K562 (cell line): ENCODE measurements at regions not wholly inside any gene's neighbourhood (a gene's known extent, or its start where the extent isn't known, plus 50 kb on each side); places are given as distances from the start of the nearest gene placed in this dataset.

Experiments
- ATAC-seq: fragments of 200-7000 bp; cut with Tn5 transposase; 3 replicates; pipeline ENCODE4 v1.9.1; 2020; ENCODE audit warnings: moderate library complexity
- BruUV-seq: library from RNA; stranded (reverse); fragments of 400-500 nt; replicated peaks from 2 replicates; lab custom pipeline; 2021; lab: Mats Ljungman, UMichigan
- CTCF ChIA-PET: fragments of 300-600 bp; formaldehyde crosslinking; extraction: SDS; loops from one replicate; lab custom pipeline; 2021; ENCODE audit warnings: low intra/inter-chr PET ratio; lab: Yijun Ruan, JAX
- POLR2A ChIA-PET: fragments of 300-600, 350-650 bp; sonication (Branson Sonifier 250); formaldehyde crosslinking; extraction: SDS; loops from one replicate; lab custom pipeline; 2021; ENCODE audit warnings: antibody characterized with exemption, inconsistent platforms; lab: Yijun Ruan, JAX
- DNase-seq, 4 experiments: peaks; one replicate each; pipeline versions ENCODE4 v3.0.0 to v3.0.0-alpha.2; 2011 to 2018; ENCODE audit warnings: low spot score in 3 of 4, mixed read lengths in 3 of 4; ENCODE audit errors: extremely low read depth in 1 of 4
- FAIRE-seq: peaks from 2 replicates; lab custom pipeline; 2011; peaks lifted over from hg19 to GRCh38; lab: Jason Lieb, UNC
- H2AFZ ChIP-seq: 2 replicates; pipeline ENCODE4 v1.6.0; 2011; ENCODE audit warnings: low read depth, low read length, control low read depth, inconsistent platforms
- H3K27ac ChIP-seq: fragments of 200-600 bp; 3 replicates; pipeline ENCODE4 v1.8.0; 2011; ENCODE audit warnings: low read depth, mild to moderate bottlenecking, control low read depth, inconsistent platforms, low read length, moderate library complexity, mixed read lengths; ENCODE audit errors: extremely low read depth
- H3K27me3 ChIP-seq, 2 experiments: fragments of 300-600 bp in 1 of 2; 2 replicates in 1 of 2; 3 replicates in 1 of 2; pipeline versions ENCODE4 v1.6.0 to v1.8.0; 2011; ENCODE audit warnings: inconsistent platforms in 2 of 2, low read length in 2 of 2, mild to moderate bottlenecking in 1 of 2, mixed read lengths in 1 of 2, moderate library complexity in 1 of 2; ENCODE audit not compliant: control insufficient read depth in 2 of 2, insufficient read depth in 2 of 2
- H3K36me3 ChIP-seq: fragments of 300-600 bp; 3 replicates; pipeline ENCODE4 v1.8.0; 2011; ENCODE audit warnings: mild to moderate bottlenecking, low read length, inconsistent platforms; ENCODE audit not compliant: control insufficient read depth, insufficient read depth
- H3K4me1 ChIP-seq, 2 experiments: fragments of 200-600 bp in 1 of 2; replicated peaks in 1 of 2; 2 replicates in 1 of 2; 3 replicates in 1 of 2; pipeline versions ENCODE4 v1.5.1 to v1.8.0; 2011; ENCODE audit warnings: inconsistent platforms in 2 of 2, low read length in 2 of 2, mild to moderate bottlenecking in 1 of 2, mixed read lengths in 1 of 2, moderate library complexity in 1 of 2; ENCODE audit not compliant: control insufficient read depth in 2 of 2, insufficient read depth in 2 of 2
- H3K4me2 ChIP-seq: 2 replicates; pipeline ENCODE4 v1.6.1; 2011; ENCODE audit warnings: low read length, control low read depth, inconsistent platforms, mixed read lengths; ENCODE audit not compliant: insufficient read depth
- H3K4me3 ChIP-seq: fragments of 200-600 bp; sonication (generic), shearing (Covaris generic); 2 replicates; pipeline ENCODE4 v1.5.1; 2016; ENCODE audit warnings: control low read depth, inconsistent platforms
- H3K79me2 ChIP-seq: fragments of 200-600 bp; 3 replicates; pipeline ENCODE4 v1.8.0; 2011; ENCODE audit warnings: low read length, inconsistent platforms; ENCODE audit not compliant: control insufficient read depth, insufficient read depth
- H3K9ac ChIP-seq, 2 experiments: 2 replicates each; pipeline versions ENCODE4 v1.6.0 to v1.6.1; 2011; ENCODE audit warnings: low read depth in 2 of 2, low read length in 2 of 2, control low read depth in 1 of 2, inconsistent platforms in 1 of 2, mild to moderate bottlenecking in 1 of 2, mixed read lengths in 1 of 2; ENCODE audit not compliant: insufficient read depth in 1 of 2
- H3K9me1 ChIP-seq: one replicate; pipeline ENCODE4 v1.6.0; 2011; ENCODE audit warnings: inconsistent platforms, mild to moderate bottlenecking, low read length, moderate library complexity; ENCODE audit not compliant: control insufficient read depth, insufficient read depth
- H3K9me3 ChIP-seq: replicated peaks from 2 replicates; pipeline ENCODE4 v1.5.1; 2011; ENCODE audit warnings: low read depth, low read length, inconsistent platforms; ENCODE audit not compliant: control insufficient read depth, insufficient read depth
- H4K20me1 ChIP-seq: replicated peaks from 2 replicates; pipeline ENCODE4 v1.6.1; 2011; ENCODE audit warnings: low read length, inconsistent platforms, mixed read lengths; ENCODE audit not compliant: control insufficient read depth, insufficient read depth
- ATF4 ChIP-seq: fragments of 450-650 bp; formaldehyde crosslinking; IDR thresholded peaks from 2 replicates; pipeline ENCODE4 v1.4.0; 2022; ENCODE audit warnings: mild to moderate bottlenecking, moderate library complexity
- CBX5 ChIP-seq: IDR thresholded peaks from 2 replicates; pipeline ENCODE4 v1.6.1; 2014; ENCODE audit warnings: low read depth, borderline replicate concordance
- CEBPG ChIP-seq, 3 experiments: fragments of 200-800 bp in 1 of 3; sonication (Bioruptor generic) in 1 of 3; sonication (generic) in 1 of 3; formaldehyde crosslinking in 1 of 3; IDR thresholded peaks in 2 of 3; conservative IDR thresholded peaks in 1 of 3; 2 replicates each; pipeline versions ENCODE4 v1.6.1 to v1.8.0; 2016 to 2022; ENCODE audit warnings: missing compliant biosample characterization in 2 of 3, missing genetic modification characterization in 2 of 3, mild to moderate bottlenecking in 1 of 3, missing genetic modification reagents in 1 of 3
- FOXA3 ChIP-seq, 2 experiments: fragments of 450-650 bp in 1 of 2; sonication (generic) in 1 of 2; formaldehyde crosslinking; IDR thresholded peaks in 1 of 2; conservative IDR thresholded peaks in 1 of 2; 2 replicates each; pipeline versions ENCODE4 v1.4.0 to v1.8.0; 2020 to 2022; ENCODE audit warnings: mild to moderate bottlenecking in 2 of 2, missing genetic modification reagents in 1 of 2
- KDM5B ChIP-seq: fragments of 200-600 bp; sonication (generic); IDR thresholded peaks from 2 replicates; pipeline ENCODE4 v1.6.1; 2012; ENCODE audit warnings: low read depth, mild to moderate bottlenecking, moderate library complexity, low read length, control low read depth, inconsistent platforms; ENCODE audit not compliant: insufficient replicate concordance
- MXD1 ChIP-seq: fragments of 250-450 bp; sonication (Bioruptor Pico); IDR thresholded peaks from 2 replicates; pipeline ENCODE4 v1.8.0; 2021; ENCODE audit warnings: borderline replicate concordance, mild to moderate bottlenecking, moderate library complexity; ENCODE audit not compliant: poor library complexity, severe bottlenecking
- POLR2B ChIP-seq: fragments of 450-650 bp; IDR thresholded peaks from 2 replicates; pipeline ENCODE4 v1.6.1; 2018; ENCODE audit warnings: low read depth; ENCODE audit not compliant: partially characterized antibody
- POLR2H ChIP-seq: IDR thresholded peaks from 2 replicates; pipeline ENCODE4 v1.6.1; 2016; ENCODE audit warnings: missing genetic modification characterization, low read depth, mild to moderate bottlenecking, control low read depth, missing compliant biosample characterization, moderate library complexity
- U2AF1 ChIP-seq: fragments of 200-400 bp; formaldehyde crosslinking; optimal IDR thresholded peaks from 2 replicates; pipeline ENCODE3; 2017; ENCODE audit warnings: mild to moderate bottlenecking, low read depth, low read length, moderate library complexity
- ZNF184 ChIP-seq: sonication (generic); formaldehyde crosslinking; IDR thresholded peaks from 2 replicates; pipeline ENCODE4 v1.5.0; 2020; ENCODE audit warnings: missing genetic modification reagents
- ZNF212 ChIP-seq: fragments of 450-650 bp; formaldehyde crosslinking; IDR thresholded peaks from 2 replicates; pipeline ENCODE4 v1.4.0; 2020; ENCODE audit warnings: mild to moderate bottlenecking
- ZNF316 ChIP-seq: fragments of 450-650 bp; IDR thresholded peaks from 2 replicates; pipeline ENCODE4 v1.6.1; 2016
- ZNF324 ChIP-seq: fragments of 250-450 bp; sonication (Bioruptor Pico); IDR thresholded peaks from 2 replicates; pipeline ENCODE4 v1.4.0; 2020; ENCODE audit warnings: mild to moderate bottlenecking
- ZNF75A ChIP-seq: fragments of 450-650 bp; formaldehyde crosslinking; IDR thresholded peaks from 2 replicates; pipeline ENCODE4 v1.4.0; 2020; ENCODE audit warnings: mild to moderate bottlenecking
- WGBS: fragments of 100-300 bp; shearing (Covaris generic); methylation state at CpG from one replicate; pipeline ENCODE4 v1.1.6; 2016; ENCODE audit warnings: low coverage, mixed read lengths; ENCODE audit not compliant: insufficient coverage; ENCODE audit errors: missing lambda C conversion rate; 5-methylcytosine and 5-hydroxymethylcytosine counted together
- in situ Hi-C: fragments of 300-500 bp; cut with MboI; formaldehyde crosslinking; loops from 4 replicates; pipeline ENCODE4 v1.15.0; 2018; ENCODE audit warnings: inconsistent platforms, mixed read lengths
- intact Hi-C: fragments of 100-400 bp; cut with micrococcal nuclease; formaldehyde crosslinking; loops from 2 replicates; pipeline ENCODE4 v1.14.2; 2022
- TF ChIP-seq, protein P1 (sequence below), 2 experiments: fragments of 450-650 bp in 1 of 2; sonication (generic) in 1 of 2; formaldehyde crosslinking in 1 of 2; IDR thresholded peaks in 1 of 2; conservative IDR thresholded peaks in 1 of 2; 2 replicates each; pipeline versions ENCODE4 v1.6.1 to v1.8.1; 2016 to 2023; ENCODE audit warnings: mild to moderate bottlenecking in 2 of 2, moderate library complexity in 2 of 2, inconsistent platforms in 1 of 2, missing genetic modification reagents in 1 of 2
- TF ChIP-seq, protein P2 (sequence below): fragments of 250-450 bp; sonication (Bioruptor Pico); IDR thresholded peaks from 2 replicates; pipeline ENCODE4 v1.4.0; 2020; ENCODE audit warnings: borderline replicate concordance

GRCh38 chr13:38283346-38283745 lies 66.3 kb upstream of the UFM1 start:
- ATAC-seq, result no peak
- CTCF ChIA-PET, result no interaction called here
- TF ChIP-seq POLR2B (no peak), CBX5 (no peak), U2AF1 (no peak), POLR2H (0 out of 2 replicates have a peak, but pooled peaks have one; percentile 22), CEBPG (CRISPR knock-in tag; IDR thresholded peaks at IDR 0.05) (no peak), CEBPG (tag; conservative IDR thresholded peaks at IDR 0.05 in 1 of 2, IDR thresholded peaks at IDR 0.05 in 1 of 2) (peak; percentile 83 to 90), ZNF184 (CRISPR knock-in tag) (no peak), FOXA3 (CRISPR knock-in tag; conservative IDR thresholded peaks at IDR 0.05 in 1 of 2, IDR thresholded peaks at IDR 0.05 in 1 of 2) (no peak), ATF4 (CRISPR knock-in tag) (peak; percentile 78), ZNF75A (CRISPR knock-in tag) (no peak), KDM5B (no peak), MXD1 (CRISPR knock-in tag) (no peak), ZNF316 (no peak), ZNF324 (CRISPR knock-in tag) (no peak), ZNF212 (CRISPR knock-in tag) (no peak)
- TF ChIP-seq, protein P1, sequence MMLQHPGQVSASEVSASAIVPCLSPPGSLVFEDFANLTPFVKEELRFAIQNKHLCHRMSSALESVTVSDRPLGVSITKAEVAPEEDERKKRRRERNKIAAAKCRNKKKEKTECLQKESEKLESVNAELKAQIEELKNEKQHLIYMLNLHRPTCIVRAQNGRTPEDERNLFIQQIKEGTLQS (IDR thresholded peaks at IDR 0.05), result peak; percentile 57
- TF ChIP-seq, protein P1 (CRISPR knock-in tag; conservative IDR thresholded peaks at IDR 0.05), result no peak
- TF ChIP-seq, protein P2, sequence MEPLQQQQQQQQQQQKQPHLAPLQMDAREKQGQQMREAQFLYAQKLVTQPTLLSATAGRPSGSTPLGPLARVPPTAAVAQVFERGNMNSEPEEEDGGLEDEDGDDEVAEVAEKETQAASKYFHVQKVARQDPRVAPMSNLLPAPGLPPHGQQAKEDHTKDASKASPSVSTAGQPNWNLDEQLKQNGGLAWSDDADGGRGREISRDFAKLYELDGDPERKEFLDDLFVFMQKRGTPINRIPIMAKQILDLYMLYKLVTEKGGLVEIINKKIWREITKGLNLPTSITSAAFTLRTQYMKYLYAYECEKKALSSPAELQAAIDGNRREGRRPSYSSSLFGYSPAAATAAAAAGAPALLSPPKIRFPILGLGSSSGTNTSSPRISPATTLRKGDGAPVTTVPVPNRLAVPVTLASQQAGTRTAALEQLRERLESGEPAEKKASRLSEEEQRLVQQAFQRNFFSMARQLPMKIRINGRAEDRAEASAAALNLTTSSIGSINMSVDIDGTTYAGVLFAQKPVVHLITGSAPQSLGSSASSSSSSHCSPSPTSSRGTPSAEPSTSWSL, result no peak
- POLR2A ChIA-PET, result no interaction called here
- Histone ChIP-seq H3K9ac (no peak overlapping the region), H3K4me3 (no peak overlapping the region), H3K4me2 (no peak overlapping the region), H3K27ac (no peak overlapping the region), H4K20me1 (no peaks in the 10 kb centered on the region), H3K4me1 (no peaks in the 10 kb centered on the region), H3K79me2 (no peaks in the 10 kb centered on the region), H3K27me3 (no peaks in the 10 kb centered on the region), H3K9me1 (no peaks in the 10 kb centered on the region), H3K36me3 (no peaks in the 10 kb centered on the region), H3K9me3 (no peaks in the 10 kb centered on the region), H2AFZ (no peak overlapping the region)
- DNase-seq, result no peak
- intact Hi-C loops (no loop called here), in situ Hi-C loops (no loop called here)
- no TSS peak for BruUV-seq
- FAIRE-seq, result no peak
- 0% methylated on average over 1 of the region's 1 CpG for WGBS
